ENCODE measurements at regions not wholly inside any gene's neighbourhood (a gene's known extent, or its start where the extent isn't known, plus 50 kb on each side); places are given as distances from the start of the nearest gene placed in this dataset.
"Not testable (repeated sequence)": the region's sequence is repeated elsewhere in the genome, so short reads cannot be mapped to it uniquely, and the experiment has no call there.

DNA sequence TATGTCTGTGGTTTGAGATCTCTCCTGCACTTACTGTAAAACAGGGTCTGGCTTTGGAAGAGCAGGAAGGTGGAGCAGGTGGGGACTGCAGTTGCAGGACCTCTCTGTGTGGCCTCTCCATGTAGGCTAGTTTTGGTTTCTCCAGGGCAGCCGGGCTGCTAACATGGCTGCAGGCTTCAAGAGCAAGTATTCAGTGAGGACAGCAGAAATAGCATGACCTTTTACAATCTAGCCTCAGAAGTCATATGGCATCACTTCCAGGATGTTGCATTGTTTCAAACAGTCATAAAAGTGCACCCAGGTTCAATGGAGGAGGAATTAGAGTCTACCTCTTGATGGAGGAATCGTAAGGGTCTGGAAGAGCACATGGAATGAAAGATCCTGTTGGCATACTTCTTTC is 728.7 kb downstream of the NTRK3 start:
- DNase-seq: no peak

DNA sequence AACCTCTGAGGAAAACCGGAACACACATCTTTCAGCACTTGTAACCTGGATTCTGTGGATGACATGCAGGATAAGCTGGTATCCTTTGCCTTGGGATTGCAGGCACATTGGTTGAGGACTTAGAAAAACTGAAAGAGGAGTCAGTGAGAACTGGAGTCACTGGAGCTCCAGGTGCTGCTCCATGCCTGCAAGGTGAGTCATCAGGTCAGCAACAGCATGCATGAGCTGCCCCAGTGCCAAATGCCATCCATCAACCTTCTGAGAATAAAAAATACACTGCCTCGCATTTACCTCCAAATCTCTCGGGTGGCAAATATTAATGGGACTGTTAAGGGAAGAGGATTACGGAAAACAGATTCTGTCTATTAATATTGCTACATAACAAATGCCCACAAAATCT is 729.1 kb downstream of the NTRK3 start:
- DNase-seq: no peak

GRCh38 chr15:87523516-87523915 is 733.0 kb downstream of the NTRK3 start:
- DNase-seq: no peak

GRCh38 chr15:87522997-87523396 is 733.5 kb downstream of the NTRK3 start:
- DNase-seq: no peak

GRCh38 chr15:87518957-87519356 is 737.6 kb downstream of the NTRK3 start:
- DNase-seq: no peak

DNA sequence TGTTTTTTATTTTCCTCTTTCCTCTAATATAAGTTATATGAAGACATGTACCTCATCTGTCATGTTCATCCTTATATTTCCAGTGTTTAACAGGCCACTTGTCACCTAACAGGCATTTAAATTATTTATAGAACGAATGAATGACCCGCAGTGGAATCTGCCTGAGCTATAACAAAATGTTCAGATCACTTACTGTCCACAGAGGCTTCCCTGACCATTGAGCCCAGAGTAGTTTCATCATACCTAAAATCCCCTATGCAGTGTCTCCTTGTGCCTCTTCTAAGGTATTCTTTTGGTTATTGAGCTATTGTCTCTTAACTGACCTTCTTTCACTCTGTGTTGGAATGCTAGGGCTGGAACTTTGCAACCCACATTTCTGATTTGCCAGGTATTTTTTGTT is 748.5 kb downstream of the NTRK3 start:
- DNase-seq: no peak

DNA sequence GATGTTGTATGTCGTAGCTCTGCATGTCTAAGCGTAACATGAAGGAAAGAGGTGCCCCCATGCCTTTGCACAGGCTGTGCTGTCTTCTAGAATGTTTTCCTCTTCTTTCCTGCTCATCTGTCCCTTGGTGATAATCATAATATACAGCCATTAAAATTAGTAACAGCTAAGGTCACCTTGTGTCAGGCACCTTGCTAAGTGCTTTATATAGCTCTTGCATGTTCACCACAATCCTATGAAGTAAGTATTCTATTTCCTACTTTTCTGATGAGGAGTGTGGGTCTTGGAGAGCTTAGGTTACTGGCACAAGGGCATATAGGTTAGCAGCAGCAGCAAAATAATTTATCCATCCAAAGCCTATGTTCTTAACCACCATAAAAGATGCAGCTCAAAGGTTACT is 754.4 kb downstream of the NTRK3 start:
- DNase-seq: no peak

- no peak for DNase-seq
These were observed 756.3 kb downstream of the NTRK3 start for GRCh38 chr15:87500240-87500639.

DNA sequence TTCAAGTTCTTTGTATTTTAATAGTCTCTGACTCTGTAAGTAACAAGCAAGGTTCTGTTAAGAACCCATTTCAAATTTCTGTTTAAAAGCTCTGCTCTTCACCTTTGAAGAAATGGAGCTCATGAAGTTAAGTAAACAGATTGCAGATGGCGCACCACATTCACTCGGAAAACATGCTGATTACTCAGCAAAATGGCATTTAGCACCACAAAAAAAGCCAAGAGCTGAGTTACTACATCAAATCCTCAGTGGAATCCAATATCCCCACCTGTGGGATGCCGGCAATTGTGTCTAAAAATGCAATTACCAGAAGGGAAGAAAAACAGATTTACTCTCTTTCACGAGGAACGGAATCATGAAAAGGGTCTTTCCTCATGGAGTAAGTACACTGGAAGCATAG is 758.0 kb downstream of the NTRK3 start:
- no peak for DNase-seq

- DNase-seq: no peak
These were observed 759.7 kb downstream of the NTRK3 start for GRCh38 chr15:87496795-87497194.

DNA sequence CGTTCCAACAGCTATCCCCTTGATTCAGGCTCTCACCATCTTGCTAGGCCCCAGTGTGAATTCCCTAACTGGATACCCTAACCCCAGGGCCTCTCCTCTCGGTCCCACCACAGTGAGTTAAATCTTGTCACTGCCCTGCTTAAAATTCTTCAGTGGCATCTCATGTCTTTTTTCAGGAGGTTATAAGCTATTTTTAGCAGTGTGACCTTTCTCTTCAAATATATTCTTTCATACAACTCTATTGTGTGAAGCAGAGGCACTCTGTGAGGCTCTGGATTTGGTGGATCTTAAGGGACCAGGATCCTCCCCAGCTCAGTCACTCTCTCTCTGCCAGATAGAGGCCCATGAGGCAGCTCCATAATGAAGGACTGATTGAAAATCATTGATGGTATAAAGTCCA is 760.4 kb downstream of the NTRK3 start:
- DNase-seq: no peak

- no peak for DNase-seq
These were observed 762.7 kb downstream of the NTRK3 start for GRCh38 chr15:87493803-87494202.

DNA sequence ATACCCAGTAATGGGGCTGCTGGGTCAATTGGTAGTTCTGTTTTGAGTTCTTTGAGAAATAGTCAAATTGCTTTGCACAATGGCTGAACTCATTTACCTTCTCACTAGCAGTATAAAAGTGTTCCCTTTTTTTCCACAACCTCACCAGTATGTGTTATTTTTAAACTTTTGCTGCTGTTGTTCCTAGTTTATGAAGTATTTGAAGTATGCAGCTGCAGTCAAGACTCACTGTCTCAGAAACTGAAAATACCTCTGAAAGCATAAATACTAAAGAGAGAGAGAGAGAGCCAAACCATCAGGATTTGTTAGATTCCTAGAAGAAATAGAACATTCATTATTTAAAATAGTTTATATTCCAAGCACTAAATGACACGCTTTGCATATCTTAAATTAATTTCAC is 764.2 kb downstream of the NTRK3 start:
- DNase-seq: no peak

DNA sequence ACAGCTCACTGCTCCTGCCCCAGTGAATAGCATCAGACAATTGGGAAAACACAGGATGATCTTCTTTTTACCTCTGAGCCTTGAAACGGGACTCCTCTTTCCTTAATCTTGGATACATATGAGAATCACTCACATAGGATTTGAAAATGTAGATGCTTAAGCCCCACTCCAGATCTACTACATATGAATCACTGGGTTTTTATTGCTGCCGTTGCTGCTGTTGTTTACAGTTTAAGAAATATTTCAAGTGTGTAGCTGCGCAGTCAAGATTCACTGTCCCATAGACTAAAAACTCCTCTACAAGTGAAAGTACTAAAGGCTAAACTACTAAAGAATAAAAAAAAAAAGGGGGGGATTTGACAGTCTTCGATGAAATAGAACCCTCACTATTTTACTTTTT is 765.9 kb downstream of the NTRK3 start:
- DNase-seq: no peak

DNA sequence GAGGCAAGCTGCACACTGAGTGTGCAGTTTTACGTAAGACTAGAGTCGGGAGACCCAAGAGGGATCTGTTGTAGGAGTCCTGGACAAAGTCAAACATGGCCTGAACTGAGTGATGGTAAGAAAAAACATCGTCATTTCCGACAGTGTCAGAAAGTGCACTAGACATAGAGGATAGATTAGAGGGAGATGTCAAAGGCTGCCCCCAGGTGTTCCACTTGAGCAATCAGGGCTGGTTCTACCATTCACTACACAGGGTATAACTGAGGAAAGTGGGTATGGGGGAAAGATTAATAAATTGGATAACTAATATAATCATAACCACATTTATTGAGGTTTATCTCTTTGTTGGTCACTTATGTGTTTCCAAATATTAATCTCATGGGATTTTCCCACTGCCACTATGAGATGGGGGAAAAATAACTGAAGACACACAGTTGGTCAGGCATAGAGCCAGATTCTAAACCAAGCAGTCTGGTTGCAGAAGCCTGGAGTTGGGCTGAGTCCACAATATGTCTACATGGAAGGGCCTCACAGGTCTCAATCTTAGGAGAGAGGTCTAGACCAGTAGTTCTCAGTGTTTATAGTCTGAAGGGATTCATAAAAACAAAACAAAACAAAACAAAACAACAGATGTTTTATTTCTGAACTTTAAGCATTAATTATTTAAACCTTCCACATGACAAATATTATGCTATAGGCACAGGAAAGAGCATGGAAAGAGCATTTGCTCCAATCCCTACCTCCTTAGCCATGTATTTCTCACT is 766.5 kb downstream of the NTRK3 start:
- no peak for DNase-seq

DNA sequence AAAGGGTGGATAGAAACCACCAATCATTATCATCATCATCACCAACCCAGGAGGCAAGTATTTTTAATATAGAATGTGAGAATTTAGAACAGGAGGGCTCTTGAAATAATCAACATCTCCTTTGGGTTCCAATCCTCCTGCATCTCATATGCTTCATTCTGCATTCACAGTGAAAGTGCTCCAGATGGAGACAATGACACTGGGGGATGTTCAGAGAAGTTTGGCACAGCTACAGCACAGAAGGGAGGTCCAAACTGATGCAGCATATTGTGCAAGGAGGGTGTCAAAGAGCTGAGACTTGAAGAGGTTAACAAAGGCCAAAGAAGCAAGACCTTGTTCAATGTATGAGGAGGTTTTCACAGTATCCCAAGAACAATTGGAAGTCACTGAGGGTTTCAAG is 767.1 kb downstream of the NTRK3 start:
- no peak for DNase-seq

DNA sequence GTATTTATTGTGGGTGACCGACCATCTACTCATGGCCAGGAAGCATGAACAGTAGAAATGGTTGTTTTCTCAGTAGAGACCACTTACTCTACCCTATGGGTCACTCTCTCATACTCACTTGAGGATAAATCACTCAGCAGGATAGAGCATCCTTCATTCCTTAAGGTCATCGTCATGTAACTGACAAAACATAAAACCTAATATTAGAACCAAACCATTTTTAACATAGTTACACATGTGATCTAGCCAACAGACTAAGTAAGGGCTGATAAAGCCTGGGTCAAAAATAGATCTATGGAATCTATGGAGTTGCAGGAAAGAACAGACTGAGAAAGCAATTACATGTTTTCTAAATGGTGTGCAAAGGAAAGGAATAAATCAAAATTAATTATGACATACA is 769.1 kb downstream of the NTRK3 start:
- DNase-seq: no peak

DNA sequence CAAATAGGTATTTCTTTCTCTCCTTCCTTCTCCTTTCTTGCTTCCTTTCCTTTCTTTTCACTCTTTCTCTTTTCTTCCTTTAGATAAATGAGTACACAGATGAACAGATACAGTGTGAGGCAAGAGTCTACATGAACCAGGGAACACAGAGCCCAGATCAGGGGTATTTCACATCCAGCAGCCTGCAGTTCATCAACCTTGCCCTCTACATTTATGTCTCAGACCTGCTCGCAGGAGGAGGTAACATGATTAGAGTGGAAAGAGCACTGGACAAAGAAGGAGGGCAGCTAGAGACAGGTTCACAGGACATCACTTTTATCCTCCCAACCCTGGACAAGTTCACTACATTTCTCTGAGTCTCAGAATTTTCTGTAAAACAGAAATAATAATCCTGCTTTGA is 773.1 kb downstream of the NTRK3 start:
- DNase-seq: no peak

DNA sequence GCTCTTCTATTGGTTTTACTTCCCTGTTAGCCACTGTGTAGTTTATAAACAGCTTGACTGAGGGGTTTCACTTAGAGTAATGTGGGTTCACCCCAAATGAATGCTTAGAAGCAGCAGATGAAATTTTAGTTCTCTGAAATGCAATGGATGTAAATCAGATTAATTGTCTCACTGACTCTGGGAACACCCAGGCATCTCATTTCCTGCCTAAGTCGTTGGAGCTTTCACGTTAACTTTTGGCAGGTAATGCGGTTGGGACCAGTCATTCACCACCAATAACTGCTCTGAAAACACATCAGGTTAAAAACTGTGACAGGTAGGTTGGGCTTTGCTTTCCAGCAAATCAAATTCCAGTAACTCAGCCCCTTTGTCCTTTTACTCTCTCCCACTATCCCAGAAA is 775.4 kb downstream of the NTRK3 start:
- DNase-seq: no peak

DNA sequence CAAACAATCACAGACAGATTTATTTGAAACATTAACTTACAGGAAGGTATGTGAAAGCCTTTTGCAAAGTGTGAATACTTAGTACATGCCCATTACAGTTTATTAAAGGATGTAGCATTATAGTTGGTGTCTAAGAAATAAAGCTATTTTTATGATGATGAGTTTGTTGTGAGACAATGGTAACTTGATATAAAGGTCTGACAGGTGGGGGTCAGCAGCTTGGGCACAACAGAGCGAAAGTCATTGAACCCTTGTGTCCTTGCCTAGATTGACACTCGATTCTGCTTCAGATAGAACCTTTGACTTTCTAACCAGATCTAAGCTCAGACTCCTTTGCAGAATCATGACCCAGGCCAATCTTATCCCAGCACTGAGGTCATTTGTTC is 777.9 kb downstream of the NTRK3 start:
- DNase-seq: no peak

GRCh38 chr15:87477737-87478686 is 778.5 kb downstream of the NTRK3 start:
- peak; percentile 28 for DNase-seq

DNA sequence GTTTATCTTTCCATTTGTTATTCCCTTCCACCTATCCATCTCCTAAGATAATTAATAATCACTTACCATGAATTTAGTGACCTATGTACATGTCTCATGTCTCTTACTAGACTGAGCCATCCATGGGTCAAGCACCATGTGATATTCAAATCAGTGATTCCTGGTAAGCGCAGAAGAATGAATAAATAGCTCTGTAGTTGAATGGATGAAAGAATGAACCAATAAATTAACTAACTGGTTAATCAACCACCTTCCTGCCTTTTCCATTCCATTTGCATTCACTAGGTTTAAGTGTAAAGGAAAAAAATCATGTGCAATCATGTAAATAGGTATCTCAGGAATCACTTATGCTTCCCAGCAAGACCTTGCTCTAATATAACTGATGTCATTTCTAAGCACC is 779.5 kb downstream of the NTRK3 start:
- no peak for DNase-seq

- no peak for DNase-seq
These were observed 785.6 kb downstream of the NTRK3 start for GRCh38 chr15:87470923-87471322.

GRCh38 chr15:87463956-87464355 is 792.6 kb downstream of the NTRK3 start:
- not testable (repeated sequence) for DNase-seq
